Prostate gland (tissue), 2 donors: ENCODE measurements at regions not wholly inside any gene's neighbourhood (a gene's known extent, or its start where the extent isn't known, plus 50 kb on each side); places are given as distances from the start of the nearest gene placed in this dataset.
"Not testable (repeated sequence)": the region's sequence is repeated elsewhere in the genome, so short reads cannot be mapped to it uniquely, and the experiment has no call there.

Source experiments
- DNase-seq: peaks from one replicate; pipeline ENCODE4 v3.0.0-alpha.2; 2019; ENCODE audit warnings: low spot score
- H3K27ac ChIP-seq, 2 donors: fragments of 200-600 bp; sonication (generic); 2 replicates each; pipeline ENCODE4 v1.5.1; 2017 to 2019
- H3K27me3 ChIP-seq: fragments of 200-600 bp; sonication (generic); replicated peaks from 2 replicates; pipeline ENCODE4 v1.5.1; 2019; ENCODE audit not compliant: insufficient read depth
- H3K36me3 ChIP-seq, 2 donors: fragments of 200-600 bp; sonication (generic); 1 replicate in 1 of 2; 2 replicates in 1 of 2; pipeline versions ENCODE4 v1.5.1 to v1.8.1; 2017 to 2019
- H3K4me1 ChIP-seq: fragments of 200-600 bp; sonication (generic); replicated peaks from 2 replicates; pipeline ENCODE4 v1.5.1; 2019
- H3K4me3 ChIP-seq, 2 donors: fragments of 200-600 bp; sonication (generic); 2 replicates each; pipeline ENCODE4 v1.5.1; 2017 to 2019
- H3K9me3 ChIP-seq: fragments of 200-600 bp; sonication (generic); 2 replicates; pipeline ENCODE4 v1.5.1; 2017
- POLR2A ChIP-seq: fragments of 450-650 bp; IDR thresholded peaks from one replicate; pipeline ENCODE4 v1.6.1; 2016; ENCODE audit warnings: antibody characterized with exemption, mild to moderate bottlenecking
- POLR2AphosphoS5 ChIP-seq: sonication (generic); formaldehyde crosslinking; IDR thresholded peaks from one replicate; pipeline ENCODE4 v1.6.1; 2017; ENCODE audit warnings: antibody characterized with exemption
- WGBS: methylation state at CpG from one replicate; pipeline ENCODE4 v1.1.5; 2018; 5-methylcytosine and 5-hydroxymethylcytosine counted together
- intact Hi-C: fragments of 100-400 bp; cut with DNase I; formaldehyde crosslinking; loops from one replicate; pipeline ENCODE4 v1.14.2; 2022
- TF ChIP-seq, protein P1 (sequence below), 4 experiments: fragments of 200-600 bp in 2 of 4; fragments of 450-650 bp in 2 of 4; sonication (generic) in 2 of 4; IDR thresholded peaks; 1 replicate in 3 of 4; 2 replicates in 1 of 4; pipeline ENCODE4 v1.5.1; 2016 to 2019; ENCODE audit warnings: antibody characterized with exemption in 4 of 4, mild to moderate bottlenecking in 2 of 4, moderate library complexity in 2 of 4

DNA sequence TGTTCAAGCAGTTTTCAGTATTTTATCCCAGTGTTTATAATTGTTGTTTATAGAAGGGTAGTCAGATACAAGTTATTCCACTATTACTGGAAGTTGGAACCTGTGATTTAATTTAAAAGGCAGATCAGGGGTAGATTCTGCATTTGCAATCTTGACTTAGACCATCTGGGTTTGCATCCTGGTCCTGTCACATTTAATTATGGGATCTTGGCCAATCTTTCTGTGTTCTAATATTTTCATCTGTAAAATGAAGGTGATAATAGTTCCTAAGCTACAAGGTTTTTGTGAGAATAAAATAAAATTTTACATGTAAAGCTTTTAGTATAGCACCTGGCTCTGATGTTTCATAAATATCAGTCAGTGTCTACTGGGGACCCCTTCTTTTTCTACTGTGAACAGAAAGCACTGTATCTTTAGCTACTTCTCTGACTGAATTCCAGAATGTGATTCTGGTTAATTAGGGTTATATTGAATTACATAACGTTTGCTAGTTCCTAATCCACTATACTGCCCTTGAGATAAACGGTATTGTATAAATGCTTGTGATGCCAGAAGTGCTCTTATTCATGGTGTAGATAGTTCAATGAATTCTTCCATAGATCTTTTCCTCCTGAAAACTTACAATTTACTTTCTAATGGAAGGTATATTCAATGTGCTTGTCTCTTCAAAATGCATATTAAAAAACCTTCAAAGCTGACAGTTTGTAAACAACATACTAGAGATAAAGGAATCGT lies 131.0 kb downstream of the KCNK1 start:
- Histone ChIP-seq H3K4me3 (no peak overlapping the region), H3K27me3 (no peaks in the 10 kb centered on the region), H3K9me3 (no peaks in the 10 kb centered on the region), H3K4me1 (no peaks in the 10 kb centered on the region), H3K36me3 (no peaks in the 10 kb centered on the region), H3K27ac (no peak overlapping the region)
- no peak for DNase-seq
- intact Hi-C loops = no loop called here
- 17% methylated on average over 3 of the region's 3 CpGs for WGBS
- TF ChIP-seq POLR2A (no peak), POLR2AphosphoS5 (no peak)
- TF ChIP-seq, protein P1, sequence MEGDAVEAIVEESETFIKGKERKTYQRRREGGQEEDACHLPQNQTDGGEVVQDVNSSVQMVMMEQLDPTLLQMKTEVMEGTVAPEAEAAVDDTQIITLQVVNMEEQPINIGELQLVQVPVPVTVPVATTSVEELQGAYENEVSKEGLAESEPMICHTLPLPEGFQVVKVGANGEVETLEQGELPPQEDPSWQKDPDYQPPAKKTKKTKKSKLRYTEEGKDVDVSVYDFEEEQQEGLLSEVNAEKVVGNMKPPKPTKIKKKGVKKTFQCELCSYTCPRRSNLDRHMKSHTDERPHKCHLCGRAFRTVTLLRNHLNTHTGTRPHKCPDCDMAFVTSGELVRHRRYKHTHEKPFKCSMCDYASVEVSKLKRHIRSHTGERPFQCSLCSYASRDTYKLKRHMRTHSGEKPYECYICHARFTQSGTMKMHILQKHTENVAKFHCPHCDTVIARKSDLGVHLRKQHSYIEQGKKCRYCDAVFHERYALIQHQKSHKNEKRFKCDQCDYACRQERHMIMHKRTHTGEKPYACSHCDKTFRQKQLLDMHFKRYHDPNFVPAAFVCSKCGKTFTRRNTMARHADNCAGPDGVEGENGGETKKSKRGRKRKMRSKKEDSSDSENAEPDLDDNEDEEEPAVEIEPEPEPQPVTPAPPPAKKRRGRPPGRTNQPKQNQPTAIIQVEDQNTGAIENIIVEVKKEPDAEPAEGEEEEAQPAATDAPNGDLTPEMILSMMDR (IDR thresholded peaks at IDR 0.05) = no peak

DNA sequence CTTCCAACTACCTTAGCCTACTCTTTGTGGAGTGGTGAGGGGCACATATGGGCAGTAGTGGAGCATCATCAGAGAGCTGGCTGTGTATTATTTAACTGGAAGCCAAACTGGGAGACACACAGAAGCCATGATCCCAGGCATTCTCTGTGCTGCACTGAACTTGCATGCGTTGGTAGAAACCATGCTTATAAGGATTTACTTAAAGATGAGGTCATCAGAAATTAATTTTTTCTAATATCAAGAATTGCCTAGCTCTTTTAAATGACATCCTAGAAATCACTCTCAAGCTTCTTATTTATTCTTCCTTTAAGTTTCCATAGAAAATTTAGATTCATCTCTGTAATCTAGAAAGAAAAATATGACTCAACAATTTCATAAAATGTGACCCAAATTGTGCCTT lies 136.2 kb downstream of the KCNK1 start:
- TF ChIP-seq POLR2AphosphoS5 = no peak
- TF ChIP-seq, protein P1 (IDR thresholded peaks at IDR 0.05) = no peak
- TF ChIP-seq POLR2A = no peak
- no peaks in the 10 kb centered on the region for H3K27me3 ChIP-seq
- intact Hi-C loops = no loop called here

DNA sequence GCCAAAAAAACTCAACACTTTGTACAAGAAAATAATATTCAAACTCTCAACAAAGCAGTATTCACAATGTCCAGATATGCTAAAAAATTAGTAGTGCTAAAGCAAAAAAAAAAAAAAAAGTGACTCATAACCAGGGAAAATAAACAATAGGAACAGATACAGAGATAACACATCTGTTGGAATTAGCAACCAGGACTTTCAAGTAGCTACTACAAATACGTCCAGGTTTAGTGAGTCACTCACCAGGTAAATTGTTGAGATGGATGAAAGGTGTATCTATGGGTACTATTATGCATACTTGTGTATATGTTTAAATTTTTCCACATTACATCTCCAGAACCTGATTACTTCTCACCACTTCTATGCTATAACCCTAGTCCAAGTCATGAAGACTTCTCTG lies 144.8 kb upstream of the SLC35F3 start:
- no peaks in the 10 kb centered on the region for H3K4me1 ChIP-seq
- H3K27ac ChIP-seq = no peak overlapping the region
- 19% methylated on average over 1 of the region's 1 CpG for WGBS
- no peak overlapping the region for H3K4me3 ChIP-seq
- no peaks in the 10 kb centered on the region for H3K27me3 ChIP-seq
- no peaks in the 10 kb centered on the region for H3K9me3 ChIP-seq
- intact Hi-C loops = no loop called here
- DNase-seq = no peak
- TF ChIP-seq POLR2A (no peak), POLR2AphosphoS5 (no peak)
- TF ChIP-seq, protein P1 (IDR thresholded peaks at IDR 0.05) = no peak
- no peaks in the 10 kb centered on the region for H3K36me3 ChIP-seq

More for the DNA sequence above, 136.2 kb downstream of the KCNK1 start:
- Histone ChIP-seq H3K36me3 (no peaks in the 10 kb centered on the region), H3K27ac (no peak overlapping the region), H3K9me3 (no peaks in the 10 kb centered on the region), H3K4me1 (no peaks in the 10 kb centered on the region), H3K4me3 (no peak overlapping the region)
- DNase-seq = no peak
- 96% methylated on average over 1 of the region's 1 CpG for WGBS

DNA sequence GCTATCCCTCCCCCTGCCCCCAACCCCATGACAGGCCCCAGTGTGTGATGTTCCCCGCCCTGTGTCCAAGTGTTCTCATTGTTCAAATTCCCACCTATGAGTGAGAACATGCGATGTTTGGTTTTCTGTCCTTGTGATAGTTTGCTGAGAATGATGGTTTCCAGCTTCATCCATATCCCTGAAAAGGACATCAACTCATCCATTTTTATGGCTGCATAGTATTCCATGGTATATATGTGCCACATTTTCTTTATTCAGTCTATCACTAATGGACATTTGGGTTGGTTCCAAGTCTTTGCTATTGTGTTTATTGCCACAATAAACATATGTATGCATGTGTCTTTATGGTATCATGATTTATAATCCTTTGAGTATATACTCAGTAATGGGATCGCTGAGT lies 140.2 kb upstream of the SLC35F3 start:
- DNase-seq, H3K27me3 ChIP-seq, H3K36me3 ChIP-seq, intact Hi-C loops, H3K27ac ChIP-seq, H3K9me3 ChIP-seq, H3K4me3 ChIP-seq, H3K4me1 ChIP-seq: not testable (repeated sequence)
- 95% methylated on average over 3 of the region's 3 CpGs for WGBS

DNA sequence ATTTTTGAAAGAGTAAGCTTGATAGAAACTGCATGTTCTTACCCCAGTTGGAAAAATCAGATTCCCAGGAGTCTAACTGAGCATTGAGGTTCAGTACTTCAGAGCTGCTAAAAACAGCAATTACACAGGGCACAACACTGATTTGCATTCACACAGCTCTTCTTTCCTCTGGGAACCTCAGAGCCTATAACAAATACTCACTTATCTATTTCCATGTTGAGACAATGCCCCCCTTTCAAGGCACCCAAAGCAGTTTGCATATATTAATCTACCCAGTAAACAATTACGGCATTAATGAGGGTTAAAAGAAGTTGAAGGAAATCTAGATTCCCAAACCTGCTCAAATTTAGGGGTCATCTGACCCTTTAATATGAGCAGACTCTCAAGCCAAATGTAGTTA lies 126.9 kb upstream of the SLC35F3 start:
- 93% methylated on average over 1 of the region's 1 CpG for WGBS
- no peak for DNase-seq
- H3K9me3 ChIP-seq = no peaks in the 10 kb centered on the region
- H3K4me3 ChIP-seq = no peak overlapping the region
- TF ChIP-seq, protein P1 (IDR thresholded peaks at IDR 0.05) = no peak
- TF ChIP-seq POLR2A = no peak
- no peak for TF ChIP-seq POLR2AphosphoS5
- H3K36me3 ChIP-seq = no peaks in the 10 kb centered on the region
- no peaks in the 10 kb centered on the region for H3K27me3 ChIP-seq
- intact Hi-C loops = no loop called here
- H3K27ac ChIP-seq = no peak overlapping the region
- H3K4me1 ChIP-seq = no peaks in the 10 kb centered on the region
